ENCODE measurements at regions not wholly inside any gene's neighbourhood (a gene's known extent, or its start where the extent isn't known, plus 50 kb on each side); places are given as distances from the start of the nearest gene placed in this dataset.
"Not testable (repeated sequence)": the region's sequence is repeated elsewhere in the genome, so short reads cannot be mapped to it uniquely, and the experiment has no call there.

GRCh38 chr4:30125868-30126267 is 594.3 kb upstream of the PCDH7 start:
- no peaks in the 10 kb centered on the region for H3K27me3 ChIP-seq

GRCh38 chr4:30126351-30126750 is 593.8 kb upstream of the PCDH7 start:
- TF ChIP-seq EP300 (IDR thresholded peaks at IDR 0.05) (no peak), CTCF (IDR thresholded peaks at IDR 0.05) (no peak), POLR2A (IDR thresholded peaks at IDR 0.05) (no peak)
- intact Hi-C loops (cut with DNase I) = no loop called here
- Histone ChIP-seq H3K27me3 (no peaks in the 10 kb centered on the region), H3K4me3 (no peak overlapping the region), H3K27ac (no peak overlapping the region), H3K36me3 (no peaks in the 10 kb centered on the region), H3K9me3 (no peaks in the 10 kb centered on the region), H3K4me1 (ENCODE audit: insufficient read depth) (no peaks in the 10 kb centered on the region)
- DNase-seq = no peak
- 50 to 60% (median 51%) methylated on average over 1 of the region's 1 CpG for WGBS, 3 donors

More at GRCh38 chr4:30125868-30126267, 594.3 kb upstream of the PCDH7 start:
- 71 to 77% (median 71%) methylated on average over 1 of the region's 1 CpG for WGBS, 3 donors
- H3K27ac ChIP-seq = no peak overlapping the region
- no peaks in the 10 kb centered on the region for H3K36me3 ChIP-seq
- DNase-seq = no peak
- H3K9me3 ChIP-seq = no peaks in the 10 kb centered on the region
- no peak overlapping the region for H3K4me3 ChIP-seq
- H3K4me1 ChIP-seq (ENCODE audit: insufficient read depth) = no peaks in the 10 kb centered on the region
- TF ChIP-seq CTCF (IDR thresholded peaks at IDR 0.05) = no peak
- TF ChIP-seq EP300 (IDR thresholded peaks at IDR 0.05) = no peak
- TF ChIP-seq POLR2A (IDR thresholded peaks at IDR 0.05) = no peak
- intact Hi-C loops (cut with DNase I) = no loop called here

- H3K27me3 ChIP-seq; H3K27ac ChIP-seq; H3K9me3 ChIP-seq; H3K4me3 ChIP-seq; DNase-seq; H3K36me3 ChIP-seq; H3K4me1 ChIP-seq (ENCODE audit: insufficient read depth); intact Hi-C loops (cut with DNase I): not testable (repeated sequence)
- WGBS, 3 donors = 85 to 89% (median 87%) methylated on average over 5 of the region's 5 CpGs
Observed at GRCh38 chr4:30148828-30149227, 571.3 kb upstream of the PCDH7 start.

GRCh38 chr4:30149539-30149938 is 570.6 kb upstream of the PCDH7 start:
- H3K27ac ChIP-seq; H3K4me1 ChIP-seq (ENCODE audit: insufficient read depth); H3K9me3 ChIP-seq; H3K36me3 ChIP-seq; intact Hi-C loops (cut with DNase I); H3K4me3 ChIP-seq; DNase-seq; H3K27me3 ChIP-seq: not testable (repeated sequence)
- WGBS, 3 donors = 89 to 92% (median 91%) methylated on average over 7 of the region's 7 CpGs

GRCh38 chr4:30153427-30153826 is 566.7 kb upstream of the PCDH7 start:
- H3K27me3 ChIP-seq = no peaks in the 10 kb centered on the region
- no peak for TF ChIP-seq EP300 (IDR thresholded peaks at IDR 0.05)
- no peak for TF ChIP-seq POLR2A (IDR thresholded peaks at IDR 0.05)
- no peak for TF ChIP-seq CTCF (IDR thresholded peaks at IDR 0.05)
- H3K4me3 ChIP-seq = no peak overlapping the region
- 74 to 88% (median 85%) methylated on average over 2 of the region's 2 CpGs for WGBS, 3 donors
- H3K9me3 ChIP-seq = no peaks in the 10 kb centered on the region
- H3K27ac ChIP-seq = no peak overlapping the region
- no peak for DNase-seq
- no peaks in the 10 kb centered on the region for H3K4me1 ChIP-seq (ENCODE audit: insufficient read depth)
- intact Hi-C loops (cut with DNase I) = no loop called here
- H3K36me3 ChIP-seq = no peaks in the 10 kb centered on the region

GRCh38 chr4:30160140-30160539 is 560.0 kb upstream of the PCDH7 start:
- H3K36me3 ChIP-seq = no peaks in the 10 kb centered on the region
- no peak for DNase-seq
- H3K4me3 ChIP-seq = no peak overlapping the region
- H3K4me1 ChIP-seq (ENCODE audit: insufficient read depth) = no peaks in the 10 kb centered on the region
- H3K27me3 ChIP-seq = no peaks in the 10 kb centered on the region
- H3K9me3 ChIP-seq = no peaks in the 10 kb centered on the region
- intact Hi-C loops (cut with DNase I) = no loop called here
- 66 to 70% (median 68%) methylated on average over 2 of the region's 2 CpGs for WGBS, 3 donors
- no peak for TF ChIP-seq CTCF (IDR thresholded peaks at IDR 0.05)
- H3K27ac ChIP-seq = no peak overlapping the region
